Liver (tissue), 3 donors: ENCODE measurements at regions not wholly inside any gene's neighbourhood (a gene's known extent, or its start where the extent isn't known, plus 50 kb on each side); places are given as distances from the start of the nearest gene placed in this dataset.

Experiments used
- ATF3 ChIP-seq: IDR thresholded peaks from 2 replicates; pipeline ENCODE4 v1.6.1; 2016; ENCODE audit warnings: antibody characterized with exemption
- CTCF ChIP-seq: fragments of 150-350 bp; IDR thresholded peaks from 2 replicates; pipeline ENCODE4 v1.5.1; 2017; ENCODE audit warnings: improper control_type of control experiment, low read depth, low read length; ENCODE audit not compliant: missing input control
- GABPA ChIP-seq, 2 donors: IDR thresholded peaks in 1 of 2; conservative IDR thresholded peaks in 1 of 2; 2 replicates each; pipeline ENCODE4 v1.6.1; 2016; ENCODE audit warnings: antibody characterized with exemption in 2 of 2, mild to moderate bottlenecking in 1 of 2, moderate library complexity in 1 of 2
- RXRA ChIP-seq, 2 donors: IDR thresholded peaks; 2 replicates each; pipeline ENCODE4 v1.6.1; 2017 to 2018; ENCODE audit warnings: antibody characterized with exemption in 2 of 2, mild to moderate bottlenecking in 1 of 2
- YY1 ChIP-seq: IDR thresholded peaks from 2 replicates; pipeline ENCODE4 v1.6.1; 2016; ENCODE audit warnings: antibody characterized with exemption, mild to moderate bottlenecking
- donor health status: healthy.
- donor health status: healthy.

GRCh38 chr10:78821052-78821451 lies 247.7 kb upstream of the ZMIZ1 start:
- TF ChIP-seq CTCF (no peak), RXRA (IDR thresholded peaks at IDR 0.05) (no peak), ATF3 (no peak), GABPA (IDR thresholded peaks at IDR 0.05 in 1 of 2, conservative IDR thresholded peaks at IDR 0.05 in 1 of 2) (no peak), YY1 (no peak)
